Raji (cell line): ENCODE measurements at regions not wholly inside any gene's neighbourhood (a gene's known extent, or its start where the extent isn't known, plus 50 kb on each side); places are given as distances from the start of the nearest gene placed in this dataset.

Experiments
- POLR2A ChIP-seq: IDR thresholded peaks from 2 replicates; pipeline ENCODE4 v1.6.1; 2011; ENCODE audit warnings: low read depth, low read length, control low read depth; ENCODE audit not compliant: insufficient read depth

DNA sequence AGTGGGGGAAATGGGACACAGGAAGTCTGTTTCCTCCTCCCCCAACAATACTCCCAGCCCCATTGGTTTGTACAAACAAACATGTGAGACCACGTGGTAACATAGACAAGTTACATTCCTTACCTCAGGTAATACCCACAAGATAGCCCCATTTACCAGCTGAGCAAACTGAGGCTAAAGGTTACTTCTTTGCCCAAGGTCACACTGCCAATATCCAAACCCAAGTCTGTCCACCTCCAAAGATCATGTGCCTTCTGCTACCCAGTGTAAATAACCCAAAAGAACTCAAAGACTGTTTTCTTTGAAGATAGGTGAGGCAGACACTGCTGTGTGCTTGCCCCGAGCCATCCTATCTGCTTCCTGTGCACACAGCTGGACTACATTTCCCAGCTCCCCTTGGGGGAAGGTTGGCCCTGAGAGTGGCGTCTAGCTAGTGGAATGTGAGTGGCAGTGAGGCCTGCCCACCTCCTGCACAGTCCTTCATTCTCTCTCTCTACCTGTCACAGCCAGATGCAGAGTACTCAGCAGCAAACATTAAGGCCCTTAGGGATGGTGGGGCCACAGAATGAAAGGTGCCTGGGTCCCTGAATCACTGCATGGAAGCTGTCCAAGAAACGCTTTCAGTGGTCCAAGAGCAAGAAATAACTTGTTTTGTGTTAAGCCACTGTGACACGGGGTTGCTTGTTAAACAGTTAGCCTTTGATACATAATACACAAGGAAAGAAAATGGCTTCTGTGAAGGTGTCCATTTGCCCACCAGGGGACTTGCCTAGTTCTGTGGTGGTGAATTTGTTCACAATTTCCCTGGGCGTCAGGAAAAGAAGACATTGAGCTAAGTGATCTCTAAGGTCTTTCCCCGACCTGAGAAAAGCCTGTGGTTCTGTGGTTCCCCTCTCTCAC, 257.7 kb upstream of the NFE2L3 start:
- TF ChIP-seq POLR2A, result peak; percentile 52

DNA sequence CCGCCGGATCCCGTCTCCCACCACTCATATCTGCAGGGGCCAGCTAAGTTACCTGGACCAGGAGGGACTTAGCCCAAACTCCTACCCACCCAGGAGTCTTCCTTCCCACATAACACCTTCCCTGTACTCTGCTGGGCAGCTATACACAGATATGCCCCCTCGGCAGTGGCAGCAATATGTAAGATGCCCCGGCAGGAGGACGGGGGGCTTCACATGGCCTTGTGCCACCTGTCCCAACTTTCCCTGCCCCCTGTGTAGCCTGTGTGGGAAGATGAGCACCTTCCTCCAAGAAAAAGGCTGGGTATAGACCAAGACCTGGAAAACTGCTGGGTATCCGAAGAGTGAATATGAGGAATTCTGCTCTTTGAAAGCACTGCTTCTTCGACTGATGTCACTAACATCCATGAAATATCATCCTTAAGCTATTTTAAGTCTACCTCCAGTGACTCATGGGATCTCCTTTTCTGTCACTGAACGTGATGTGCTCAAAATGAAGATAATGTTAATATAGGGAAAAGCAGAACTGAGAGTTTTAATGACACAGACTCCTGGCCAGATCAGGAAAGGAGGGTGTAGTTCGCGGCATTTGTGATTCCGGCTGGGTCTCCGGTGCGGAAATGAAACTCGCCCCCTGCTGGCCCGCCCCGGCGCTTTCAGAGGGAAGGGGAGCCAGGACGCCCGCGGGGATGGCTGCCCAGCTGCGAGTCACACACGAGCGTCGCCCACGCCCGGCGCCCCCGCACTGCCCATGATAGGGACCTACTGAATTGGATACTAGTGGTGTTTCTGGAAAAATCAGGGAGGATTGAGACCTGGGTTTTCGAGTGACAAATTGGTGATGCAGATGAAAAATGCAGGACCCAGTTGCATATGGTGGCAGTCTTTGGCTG, 256.9 kb upstream of the NFE2L3 start:
- no peak for TF ChIP-seq POLR2A

DNA sequence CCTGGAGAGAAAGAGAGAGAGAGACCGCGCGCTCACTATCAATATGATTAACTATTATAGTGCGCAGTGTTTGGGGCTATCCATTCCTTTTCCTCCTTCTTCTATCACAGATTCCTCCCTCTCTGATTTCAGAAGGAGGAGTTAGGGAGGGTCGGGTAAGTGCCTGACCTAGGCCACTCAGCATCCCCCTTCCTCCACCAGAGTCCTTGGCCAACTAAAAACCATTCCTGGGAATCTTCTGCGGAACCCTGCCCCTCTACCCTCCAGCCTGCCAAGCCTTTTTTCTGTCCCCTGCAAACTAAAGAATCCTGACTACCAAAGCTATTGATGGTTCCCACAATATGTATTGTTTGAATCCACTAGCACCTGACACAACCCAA, 256.2 kb upstream of the NFE2L3 start:
- no peak for TF ChIP-seq POLR2A

DNA sequence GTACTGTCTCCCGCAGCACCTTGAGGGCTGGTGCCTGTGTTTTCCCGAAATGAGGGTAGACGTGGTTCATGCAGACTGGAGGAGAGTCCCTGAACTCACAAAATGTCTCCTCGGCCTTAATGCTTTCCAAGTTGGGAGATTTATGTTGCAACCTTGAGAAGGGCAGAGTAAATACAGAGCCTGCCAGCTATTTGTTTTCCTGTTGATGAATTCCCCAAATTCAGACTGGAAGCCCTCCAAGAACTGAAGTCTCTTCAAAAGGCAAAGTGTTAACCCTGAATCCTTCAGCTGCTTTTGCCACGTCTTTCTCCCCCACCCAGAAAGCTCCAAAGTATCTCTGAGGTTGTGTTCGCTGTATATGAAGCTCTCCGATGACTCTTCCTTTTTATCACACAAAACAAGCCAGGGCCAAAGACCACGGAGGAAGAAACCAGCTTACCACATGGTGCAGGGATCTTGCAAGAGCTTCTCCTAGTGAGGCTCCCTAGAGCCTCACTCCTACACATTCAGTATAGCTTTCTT, 254.7 kb upstream of the NFE2L3 start:
- TF ChIP-seq POLR2A, result no peak

DNA sequence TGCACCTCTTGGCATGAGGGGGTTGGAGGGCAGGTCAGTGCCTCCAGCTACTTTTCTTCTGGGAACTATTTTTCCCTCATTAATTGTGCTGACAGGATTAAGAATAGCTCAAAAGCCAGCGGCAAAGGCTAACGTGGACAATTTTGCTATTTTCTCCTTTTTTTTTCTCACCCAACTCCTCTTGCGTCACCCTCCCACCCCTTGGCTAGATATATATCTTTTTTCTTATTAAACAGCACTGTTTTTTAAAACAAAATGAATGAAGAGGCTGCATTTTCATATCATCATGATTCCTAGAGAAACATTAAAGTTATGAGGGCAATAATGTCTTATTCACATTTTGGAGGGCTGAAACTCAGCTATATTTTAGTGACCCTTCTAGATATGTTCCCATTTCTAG, 251.8 kb upstream of the NFE2L3 start:
- TF ChIP-seq POLR2A, result no peak

DNA sequence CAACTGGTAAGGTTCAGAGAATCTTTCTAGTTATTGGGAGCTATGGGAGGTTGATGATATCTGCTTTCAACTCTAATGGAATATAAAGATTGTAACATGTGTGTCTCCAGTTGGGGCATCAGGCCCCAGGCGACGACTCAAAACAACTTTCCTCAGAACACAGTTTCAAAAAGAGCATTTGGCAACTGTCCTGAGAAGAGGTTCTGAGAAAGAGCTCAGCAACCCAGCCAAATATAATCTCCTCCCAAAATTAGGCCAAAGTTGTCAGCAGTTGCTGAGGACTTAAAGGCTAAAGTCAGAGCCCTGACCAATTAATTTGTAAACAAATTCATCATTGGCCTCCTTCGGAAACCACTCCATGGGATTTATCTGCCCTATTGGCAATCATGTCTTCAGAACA, 251.1 kb upstream of the NFE2L3 start:
- TF ChIP-seq POLR2A, result no peak

DNA sequence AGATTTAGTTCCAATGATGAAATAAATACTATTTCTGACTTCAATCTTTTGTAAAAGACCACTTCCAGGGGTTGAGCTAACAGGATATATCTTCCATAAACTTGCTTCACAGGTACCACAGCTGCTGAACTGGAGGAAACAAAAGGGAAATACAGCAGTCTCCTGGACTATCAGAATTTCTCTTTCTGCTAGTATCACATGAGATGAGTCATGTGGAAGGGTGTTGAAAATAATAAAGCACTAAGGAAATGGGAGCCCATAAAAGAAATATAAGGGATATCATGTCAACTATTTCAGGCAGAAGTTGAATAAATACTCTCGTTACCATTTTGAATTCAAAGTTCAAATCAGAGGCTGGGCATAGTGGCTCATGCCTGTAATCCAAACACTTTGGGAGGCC, 250.3 kb upstream of the NFE2L3 start:
- TF ChIP-seq POLR2A, result no peak

DNA sequence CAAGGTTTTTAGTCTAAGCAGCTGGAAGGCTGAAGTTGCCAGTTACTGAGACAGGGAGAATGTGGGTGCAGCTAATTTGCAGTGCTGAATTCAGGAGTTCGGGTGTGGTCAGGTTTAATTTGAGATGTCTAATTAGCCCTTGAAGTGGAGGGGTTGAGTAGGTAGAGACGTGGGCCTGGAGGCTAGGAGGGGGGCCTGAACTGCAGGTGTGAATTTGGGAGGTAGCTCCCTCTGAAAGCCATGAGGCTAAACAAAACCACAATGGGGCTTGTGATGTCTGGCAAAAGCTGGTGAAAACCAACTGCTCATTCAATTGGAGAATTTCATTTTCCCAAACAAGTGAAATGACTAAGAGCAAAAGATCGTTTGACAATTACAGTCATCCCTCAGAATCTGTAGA, 246.0 kb upstream of the NFE2L3 start:
- TF ChIP-seq POLR2A, result no peak

DNA sequence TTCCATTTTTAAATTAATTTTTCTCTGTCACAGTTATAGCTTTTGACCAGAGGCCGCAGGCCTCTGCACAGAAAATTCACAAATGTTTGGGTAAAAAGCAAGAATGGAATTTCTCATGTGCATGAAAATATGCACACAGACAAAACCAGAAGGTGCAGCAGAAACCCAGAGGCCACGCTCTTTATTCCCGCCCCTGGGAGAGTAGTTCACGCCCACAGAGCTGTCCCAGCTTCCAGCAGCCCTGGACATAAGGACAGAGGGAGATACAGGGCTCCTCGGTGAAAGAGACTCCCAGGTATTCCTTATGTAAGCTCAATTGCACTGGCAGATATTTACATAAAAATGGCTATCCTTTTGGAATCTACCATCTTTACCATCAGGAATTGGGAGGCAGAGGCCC, 245.2 kb upstream of the NFE2L3 start:
- no peak for TF ChIP-seq POLR2A

DNA sequence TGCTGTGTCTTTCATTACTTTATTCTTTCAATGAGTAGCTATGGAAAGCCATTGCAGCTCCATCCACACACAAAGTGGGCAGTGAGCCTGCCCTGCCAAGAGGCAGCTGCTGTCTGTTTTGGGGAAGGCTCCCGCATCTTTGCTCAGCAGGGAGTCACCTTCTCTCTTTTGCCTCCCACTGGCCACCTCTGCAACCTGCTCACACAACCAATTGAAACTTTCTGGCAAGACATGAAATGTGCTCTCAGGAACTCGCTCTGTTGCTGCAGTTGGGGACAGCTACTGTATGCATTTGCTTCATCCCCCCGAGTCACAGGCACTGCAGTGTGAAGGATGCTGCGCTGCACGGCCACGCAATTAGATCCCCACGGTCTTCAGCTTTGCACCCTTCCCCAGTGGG, 244.8 kb upstream of the NFE2L3 start:
- TF ChIP-seq POLR2A, result no peak

DNA sequence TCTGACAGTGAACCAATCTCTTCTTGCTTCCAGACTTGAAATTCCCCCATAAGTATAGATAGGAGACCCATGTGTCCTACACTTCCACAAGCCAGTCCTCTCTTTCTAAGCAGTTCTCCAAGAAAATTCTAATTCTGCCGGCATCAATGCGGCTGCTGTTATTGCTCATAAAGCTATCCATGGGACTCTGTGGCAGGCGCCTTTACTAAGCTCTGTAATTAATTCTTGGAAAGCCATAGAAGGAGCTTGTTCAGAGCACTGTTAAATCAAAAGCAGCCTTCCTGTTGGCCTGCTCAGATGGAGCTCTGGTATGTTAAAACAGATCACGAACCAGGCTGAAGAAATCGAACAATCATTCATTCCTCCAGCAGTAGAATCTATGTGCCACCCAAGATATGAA, 244.3 kb upstream of the NFE2L3 start:
- TF ChIP-seq POLR2A, result no peak

DNA sequence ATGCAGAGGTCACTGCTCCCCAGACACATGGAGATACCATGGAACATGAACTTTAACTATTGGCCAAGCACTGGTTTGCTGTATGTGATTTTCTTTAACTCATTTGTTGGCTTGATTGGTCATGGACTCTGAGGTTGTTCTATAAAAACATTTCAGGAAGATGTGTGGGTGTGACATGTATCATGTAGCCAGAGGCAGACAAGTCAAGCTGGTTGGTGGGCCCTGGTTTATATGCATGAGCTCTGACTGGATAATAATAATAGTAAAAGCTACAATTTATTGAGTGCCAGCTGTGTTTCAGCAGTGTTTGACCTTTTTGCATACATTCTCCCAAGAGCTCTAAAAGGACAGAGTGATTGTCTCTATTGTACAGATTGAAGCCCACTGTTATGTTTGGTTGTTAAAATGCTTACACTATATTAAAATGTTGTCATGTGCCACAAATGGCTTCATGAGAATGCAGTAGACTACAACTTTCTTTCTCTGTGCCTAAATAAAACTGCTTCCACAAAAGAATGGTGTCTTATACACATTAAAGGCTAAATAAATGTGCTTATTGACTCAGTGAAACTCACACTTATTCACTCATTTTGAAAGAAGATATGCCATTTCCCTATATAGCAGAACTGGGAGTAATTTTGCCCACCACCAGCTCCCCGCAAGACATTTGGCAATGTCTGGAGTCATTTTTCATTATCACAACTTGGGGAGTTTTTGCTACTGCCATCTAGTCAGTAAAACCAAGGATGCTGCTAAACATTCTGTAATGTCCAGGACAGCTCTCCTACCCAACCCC, 243.6 kb upstream of the NFE2L3 start:
- no peak for TF ChIP-seq POLR2A

DNA sequence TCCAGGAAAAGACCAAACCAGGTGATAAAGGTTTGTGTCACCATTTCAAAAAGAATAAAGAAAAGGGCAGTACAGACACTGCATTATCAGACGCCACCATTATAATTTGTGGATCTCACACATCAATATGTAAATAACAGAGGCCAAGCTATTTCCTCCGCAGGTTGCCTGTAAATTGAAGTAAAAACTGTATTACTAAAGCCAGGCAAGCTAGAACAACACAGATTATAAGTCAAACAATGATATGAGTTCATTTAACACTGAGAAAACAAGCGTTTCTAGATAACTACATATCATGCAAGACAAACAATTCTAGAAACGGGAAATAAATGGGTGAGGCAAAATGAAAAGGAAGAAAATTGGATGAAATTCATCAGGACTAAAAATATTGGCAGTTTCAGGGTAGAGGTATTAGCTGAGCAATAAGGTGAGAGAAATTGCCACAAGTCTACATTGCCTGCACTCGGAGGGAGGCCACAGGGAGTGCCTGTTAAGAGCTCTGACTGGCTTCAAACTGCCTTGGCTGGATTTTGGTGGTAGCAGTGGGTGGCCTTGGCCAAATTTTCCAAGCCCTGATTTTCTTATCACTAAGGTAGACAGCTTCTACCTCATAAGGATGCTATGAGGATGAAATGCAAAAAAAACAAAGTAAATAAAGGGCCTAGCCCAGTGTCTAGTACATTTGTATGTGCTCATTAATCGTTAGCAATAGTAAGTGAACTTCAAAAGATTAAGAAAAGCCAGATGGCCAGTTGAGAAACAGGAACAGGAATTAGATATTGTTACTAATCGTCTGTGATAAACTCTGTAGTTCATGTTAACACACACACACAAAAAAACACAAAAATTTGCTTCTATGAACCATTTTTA, 240.0 kb upstream of the NFE2L3 start:
- no peak for TF ChIP-seq POLR2A

DNA sequence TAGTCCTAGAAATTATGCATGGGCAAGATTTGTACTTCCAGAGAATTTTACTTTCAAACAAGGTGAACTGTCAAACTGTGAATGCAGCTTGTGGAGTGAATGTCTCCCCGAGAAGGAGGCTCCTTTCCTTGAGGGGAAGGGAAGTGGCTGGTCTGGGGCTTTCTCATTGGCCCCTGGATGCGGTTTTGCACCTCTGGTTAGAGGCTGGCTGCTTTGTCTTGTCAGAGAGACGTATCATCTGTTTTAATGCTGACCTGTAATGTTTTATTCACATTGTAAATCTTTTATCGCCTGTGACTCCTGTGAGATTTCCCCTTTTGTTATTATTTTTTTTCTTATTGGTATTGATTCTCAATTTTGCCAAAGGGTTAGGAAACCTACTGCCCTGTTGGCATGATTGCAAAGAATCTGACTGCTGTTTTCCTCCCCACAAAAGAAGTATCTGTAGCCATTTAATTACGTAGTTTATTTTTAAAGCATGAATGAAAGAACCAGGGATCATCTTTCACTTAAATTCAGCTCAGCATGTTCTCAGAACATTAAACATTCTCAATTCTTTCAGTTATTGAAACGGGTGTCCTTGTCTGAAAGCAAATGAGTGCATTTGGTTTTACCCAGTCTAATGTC, 238.3 kb upstream of the NFE2L3 start:
- TF ChIP-seq POLR2A, result no peak
